HepG2 (cell line): ENCODE measurements at regions not wholly inside any gene's neighbourhood (a gene's known extent, or its start where the extent isn't known, plus 50 kb on each side); places are given as distances from the start of the nearest gene placed in this dataset.

Experiments
- ARID5B ChIP-seq: IDR thresholded peaks from 2 replicates; pipeline ENCODE4 v1.4.0; 2020; ENCODE audit warnings: mild to moderate bottlenecking, missing genetic modification reagents
- FOXP4 ChIP-seq: sonication (generic); formaldehyde crosslinking; IDR thresholded peaks from 2 replicates; pipeline ENCODE4 v1.4.0; 2020; ENCODE audit warnings: missing genetic modification reagents
- GABPB1 ChIP-seq: IDR thresholded peaks from 2 replicates; pipeline ENCODE4 v1.6.1; 2016; ENCODE audit warnings: mild to moderate bottlenecking, missing genetic modification reagents, moderate library complexity, missing compliant biosample characterization
- GATAD2A ChIP-seq: IDR thresholded peaks from 2 replicates; pipeline ENCODE4 v1.6.1; 2016
- MBD4 ChIP-seq: IDR thresholded peaks from 2 replicates; pipeline ENCODE4 v1.6.1; 2012; ENCODE audit warnings: low read length, inconsistent platforms, borderline replicate concordance
- NCOA1 ChIP-seq: sonication (generic); formaldehyde crosslinking; IDR thresholded peaks from 2 replicates; pipeline ENCODE4 v1.9.0; 2021; ENCODE audit warnings: missing genetic modification reagents
- RARA ChIP-seq: IDR thresholded peaks from 2 replicates; pipeline ENCODE4 v1.6.1; 2016; ENCODE audit warnings: missing genetic modification reagents, missing compliant biosample characterization
- SOX13 ChIP-seq, 3 experiments: fragments of 450-650 bp in 1 of 3; sonication (generic) in 1 of 3; formaldehyde crosslinking in 1 of 3; IDR thresholded peaks in 2 of 3; conservative IDR thresholded peaks in 1 of 3; 2 replicates each; pipeline versions ENCODE4 v1.5.0 to v1.6.1; 2016 to 2020; ENCODE audit warnings: antibody characterized with exemption in 1 of 3, mild to moderate bottlenecking in 1 of 3, missing compliant biosample characterization in 1 of 3, missing genetic modification reagents in 1 of 3, moderate library complexity in 1 of 3
- TRIM22 ChIP-seq: fragments of 450-650 bp; IDR thresholded peaks from 2 replicates; pipeline ENCODE4 v1.6.1; 2017
- ZEB1 ChIP-seq: IDR thresholded peaks from 2 replicates; pipeline ENCODE4 v1.6.1; 2012; ENCODE audit warnings: mild to moderate bottlenecking, low read depth, inconsistent platforms; ENCODE audit not compliant: insufficient replicate concordance
- ZMAT3 ChIP-seq: sonication (generic); formaldehyde crosslinking; conservative IDR thresholded peaks from 2 replicates; pipeline ENCODE4 v1.7.0; 2021; ENCODE audit warnings: missing genetic modification reagents
- ZSCAN29 ChIP-seq: sonication (generic); formaldehyde crosslinking; conservative IDR thresholded peaks from 2 replicates; pipeline ENCODE4 v1.4.0; 2020; ENCODE audit warnings: mild to moderate bottlenecking, missing genetic modification reagents

GRCh38 chr6:41459738-41460137 lies 86.4 kb upstream of the FOXP4 start (continued):
- TF ChIP-seq ARID5B (CRISPR knock-in tag) (0 out of 2 replicates have a peak, but pooled peaks have one; percentile 6), TRIM22 (no peak), GABPB1 (no peak), ZMAT3 (CRISPR knock-in tag) (0 out of 2 replicates have a peak, but pooled peaks have one; percentile 30), SOX13 (IDR thresholded peaks at IDR 0.05) (no peak), SOX13 (CRISPR knock-in tag; conservative IDR thresholded peaks at IDR 0.05 in 1 of 2, IDR thresholded peaks at IDR 0.05 in 1 of 2) (peak in 1 of 2 experiments; percentile 8; a peak in 1 of 4 replicates), FOXP4 (CRISPR knock-in tag) (0 out of 2 replicates have a peak, but pooled peaks have one; percentile 12), ZSCAN29 (no peak), GATAD2A (CRISPR knock-in tag) (peak; percentile 16; the same call in 1 of the 2 replicates), NCOA1 (no peak), RARA (CRISPR knock-in tag) (0 out of 2 replicates have a peak, but pooled peaks have one; percentile 9), ZEB1 (peak; percentile 37), MBD4 (no peak)
